ENCODE measurements at regions not wholly inside any gene's neighbourhood (a gene's known extent, or its start where the extent isn't known, plus 50 kb on each side); places are given as distances from the start of the nearest gene placed in this dataset.

GRCh38 chr9:20244271-20244670 is 378.0 kb downstream of the MLLT3 start:
- no peak for DNase-seq (ENCODE audit: low read depth)
- in situ Hi-C loops (cut with HindIII; ENCODE audit: low sequenced_read_pairs), result no loop called here
- TF ChIP-seq CTCF (IDR thresholded peaks at IDR 0.05; ENCODE audit: low read depth, low read length, missing control alignments), result no peak
- H3K4me3 ChIP-seq (ENCODE audit: low read depth, low read length), result no peak overlapping the region

- no peak for TF ChIP-seq CTCF (IDR thresholded peaks at IDR 0.05; ENCODE audit: low read depth, low read length, missing control alignments)
- in situ Hi-C loops (cut with HindIII; ENCODE audit: low sequenced_read_pairs), result no loop called here
- H3K4me3 ChIP-seq (ENCODE audit: low read depth, low read length), result no peak overlapping the region
- no peak for DNase-seq (ENCODE audit: low read depth)
Measured at GRCh38 chr9:20243841-20244240, 378.5 kb downstream of the MLLT3 start.

- in situ Hi-C loops (cut with HindIII; ENCODE audit: low sequenced_read_pairs), result no loop called here
- no peak for TF ChIP-seq CTCF (IDR thresholded peaks at IDR 0.05; ENCODE audit: low read depth, low read length, missing control alignments)
- H3K4me3 ChIP-seq (ENCODE audit: low read depth, low read length), result no peak overlapping the region
- DNase-seq (ENCODE audit: low read depth), result no peak
Measured at GRCh38 chr9:20242510-20243189, 379.6 kb downstream of the MLLT3 start.

- H3K4me3 ChIP-seq (ENCODE audit: low read depth, low read length), result no peak overlapping the region
- in situ Hi-C loops (cut with HindIII; ENCODE audit: low sequenced_read_pairs), result no loop called here
- TF ChIP-seq CTCF (IDR thresholded peaks at IDR 0.05; ENCODE audit: low read depth, low read length, missing control alignments), result no peak
- DNase-seq (ENCODE audit: low read depth), result no peak
Measured at GRCh38 chr9:20240498-20240897, 381.8 kb downstream of the MLLT3 start.

GRCh38 chr9:20238921-20239320 is 383.4 kb downstream of the MLLT3 start:
- no peak overlapping the region for H3K4me3 ChIP-seq (ENCODE audit: low read depth, low read length)
- in situ Hi-C loops (cut with HindIII; ENCODE audit: low sequenced_read_pairs), result no loop called here
- no peak for DNase-seq (ENCODE audit: low read depth)
- no peak for TF ChIP-seq CTCF (IDR thresholded peaks at IDR 0.05; ENCODE audit: low read depth, low read length, missing control alignments)

GRCh38 chr9:20237686-20238085 is 384.6 kb downstream of the MLLT3 start:
- TF ChIP-seq CTCF (IDR thresholded peaks at IDR 0.05; ENCODE audit: low read depth, low read length, missing control alignments), result no peak
- H3K4me3 ChIP-seq (ENCODE audit: low read depth, low read length), result no peak overlapping the region
- no peak for DNase-seq (ENCODE audit: low read depth)
- in situ Hi-C loops (cut with HindIII; ENCODE audit: low sequenced_read_pairs), result no loop called here

All from astrocyte of the cerebellum (primary cell).